ELF-1 (cell line): ENCODE measurements at regions not wholly inside any gene's neighbourhood (a gene's known extent, or its start where the extent isn't known, plus 50 kb on each side); places are given as distances from the start of the nearest gene placed in this dataset.
A peak's percentile ranks its signal among the peaks of the same experiment; 100 is the strongest.

ENCODE experiments used
- DNase-seq: peaks from one replicate; pipeline ENCODE4 v3.0.0-alpha.2; 2016; ENCODE audit warnings: low read depth, low spot score

DNA sequence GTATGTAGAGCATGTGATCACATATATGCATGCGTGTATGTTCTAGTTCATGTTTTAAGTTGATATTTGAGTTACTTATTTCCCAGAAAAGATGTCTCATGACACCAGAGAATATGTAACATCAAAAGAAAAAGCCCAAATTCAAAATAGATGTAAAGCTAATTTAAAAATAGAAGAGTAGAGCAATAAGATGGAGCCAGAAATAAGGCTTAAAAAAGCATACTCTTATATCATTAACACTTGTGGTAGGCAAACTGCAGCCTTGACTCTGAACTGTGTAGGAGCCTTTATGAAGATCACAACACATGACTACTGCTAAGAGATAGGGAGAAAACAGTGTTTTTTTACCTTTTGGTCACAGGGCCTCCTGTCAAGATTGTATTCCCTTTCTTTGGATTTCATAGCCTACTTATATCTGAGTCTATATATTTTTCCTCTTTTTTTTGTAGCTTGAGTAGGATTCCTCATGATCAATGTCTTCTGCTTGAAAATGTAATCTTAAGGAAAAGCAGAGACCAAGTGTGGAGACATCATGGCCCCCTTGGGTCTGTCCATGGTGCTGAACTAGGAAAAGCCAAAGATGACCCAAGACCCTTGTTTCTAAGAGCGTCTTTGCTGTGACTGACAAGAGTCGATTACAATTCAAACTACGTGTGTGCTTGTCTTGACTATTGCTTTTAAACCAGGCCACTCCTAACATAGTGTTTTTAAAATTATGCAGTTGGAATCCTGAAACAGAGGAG, 390.4 kb downstream of the SHISA9 start:
- DNase-seq = peak; percentile 31

DNA sequence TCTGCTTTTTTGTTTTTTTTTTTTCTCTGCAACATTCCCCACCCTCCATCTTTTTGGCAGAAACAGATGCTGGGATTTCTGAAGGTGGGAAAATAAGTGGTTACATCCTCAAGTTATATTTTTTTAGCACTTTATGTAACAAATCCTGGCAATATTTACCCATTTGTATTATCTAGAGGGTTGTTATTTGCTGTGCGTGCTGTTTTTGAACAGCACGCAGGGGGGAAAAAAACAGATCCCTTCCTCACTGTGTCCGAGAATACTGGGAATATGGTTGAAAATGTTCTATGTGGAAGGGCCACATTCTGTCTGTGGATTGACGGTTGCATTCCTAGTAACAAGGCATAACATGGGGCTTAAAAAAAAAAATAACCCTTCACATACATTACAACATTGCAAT, 394.8 kb downstream of the SHISA9 start:
- DNase-seq = no peak

DNA sequence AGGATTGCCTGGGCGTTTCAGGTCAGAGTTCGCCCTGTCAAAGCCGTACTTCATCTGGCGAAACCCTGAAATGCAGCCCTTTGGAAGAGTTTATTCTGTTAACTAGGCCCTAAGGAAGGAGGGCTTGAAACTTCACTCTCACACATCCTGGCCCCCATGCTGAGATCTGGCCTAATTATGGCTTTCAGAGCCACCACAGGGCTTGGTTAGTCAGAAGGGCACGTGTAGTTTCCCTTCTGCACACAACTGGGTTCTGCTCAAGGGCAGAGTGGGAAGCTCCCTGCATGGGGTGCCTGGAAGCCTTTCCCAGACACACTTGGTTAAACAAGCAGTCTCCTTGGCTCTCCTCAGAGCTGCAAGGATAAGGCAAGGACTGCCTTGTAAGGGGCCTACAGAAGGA, 397.3 kb downstream of the SHISA9 start:
- peak; percentile 23 for DNase-seq

DNA sequence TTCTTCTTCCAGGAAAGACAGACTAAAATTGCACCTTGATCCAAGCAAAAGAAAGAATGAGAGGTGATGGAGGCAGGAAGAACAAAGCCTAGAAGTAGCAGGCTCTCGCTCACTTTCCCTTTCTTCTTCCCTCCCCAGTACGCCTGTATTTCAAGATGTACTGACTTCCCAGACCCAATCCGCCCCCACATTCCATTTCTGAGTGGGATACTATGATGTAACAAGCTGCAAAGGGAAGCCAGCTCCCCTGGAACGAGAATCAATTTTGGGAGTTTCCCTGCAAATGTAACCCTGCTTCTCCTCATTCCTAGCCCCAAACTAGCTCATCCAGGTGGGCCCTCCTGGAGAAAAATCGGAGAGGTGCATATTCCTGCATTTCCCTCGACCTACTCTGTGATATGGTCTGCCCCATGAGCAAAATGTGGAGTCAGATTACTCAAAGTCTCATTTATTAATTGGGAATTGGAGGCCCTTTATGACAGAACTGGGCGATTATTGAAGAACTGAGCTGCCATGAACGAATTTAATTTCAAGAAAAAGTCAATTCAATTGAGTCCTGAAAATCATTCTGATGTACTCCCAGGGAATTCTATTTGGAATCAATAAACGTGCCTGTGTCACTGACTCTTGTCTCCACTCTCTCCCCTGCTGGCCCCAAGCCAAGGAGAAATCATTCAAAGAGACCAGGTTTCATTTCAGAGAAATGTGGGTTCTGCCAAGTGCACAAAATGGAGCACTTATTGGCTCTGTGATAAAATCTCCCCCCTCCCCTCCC, 398.9 kb downstream of the SHISA9 start:
- DNase-seq = no peak

- no peak for DNase-seq
Measured at GRCh38 chr16:13305019-13305755, 403.8 kb downstream of the SHISA9 start.

- no peak for DNase-seq
Measured at GRCh38 chr16:13306161-13306995, 405.0 kb downstream of the SHISA9 start.

DNA sequence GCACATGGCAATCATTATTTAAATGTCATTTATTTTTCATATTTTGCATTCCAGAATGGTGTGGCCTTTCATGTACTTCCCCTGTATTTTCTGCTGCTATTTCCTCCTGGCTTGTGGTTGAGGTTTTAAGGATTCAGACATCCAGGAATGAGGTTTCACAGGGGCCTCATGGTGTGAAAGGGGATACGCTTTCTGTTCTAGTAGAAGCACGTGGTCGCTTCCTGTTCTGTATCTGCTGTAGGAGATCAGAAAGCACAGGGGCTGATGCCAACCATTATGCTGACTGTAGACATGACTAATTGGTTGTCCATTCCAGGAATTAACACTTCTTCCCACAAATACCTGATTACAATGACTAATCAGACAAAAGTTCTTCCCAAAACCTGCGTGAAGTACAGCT, 405.9 kb downstream of the SHISA9 start:
- no peak for DNase-seq

DNA sequence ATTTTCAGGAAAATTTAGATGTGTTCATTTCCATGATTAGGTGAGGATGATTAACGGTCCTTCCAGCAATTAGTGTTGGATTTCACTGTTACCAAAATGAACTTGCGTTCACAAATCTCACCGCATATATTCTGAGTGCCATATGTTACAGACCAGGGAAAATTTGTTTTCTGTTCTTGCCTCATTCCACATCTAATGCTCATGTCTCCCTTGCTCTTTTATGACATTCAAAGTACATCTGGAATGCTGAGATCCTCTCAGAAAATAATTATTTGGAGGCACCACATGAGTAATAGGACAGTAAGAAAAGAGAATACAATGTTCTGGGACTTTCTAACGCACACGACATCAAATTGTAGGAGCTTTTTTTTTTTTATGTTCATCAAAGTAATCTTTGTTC, 406.5 kb downstream of the SHISA9 start:
- no peak for DNase-seq

- DNase-seq = no peak
Measured at GRCh38 chr16:13312063-13312462, 410.7 kb downstream of the SHISA9 start.

DNA sequence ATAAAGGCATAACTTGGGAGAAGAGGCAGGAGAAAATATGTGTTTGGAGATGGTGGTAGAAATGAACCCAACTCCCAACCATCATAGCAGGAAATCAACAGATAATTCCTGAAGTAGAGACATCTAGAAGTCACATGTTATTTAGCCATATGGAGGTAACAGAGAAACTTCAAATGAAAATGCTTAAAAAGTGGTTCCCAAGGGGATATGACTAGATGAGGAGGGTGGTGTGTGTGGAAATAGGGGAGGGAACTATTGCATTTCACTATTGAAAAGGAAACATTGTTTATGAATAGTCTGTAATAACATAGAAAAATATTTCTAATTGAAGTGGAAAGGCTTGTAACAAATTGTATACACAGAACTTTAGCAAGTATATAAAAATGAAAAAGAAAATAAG, 412.0 kb downstream of the SHISA9 start:
- DNase-seq = no peak

GRCh38 chr16:13314633-13315032, 413.2 kb downstream of the SHISA9 start:
- DNase-seq = no peak

- no peak for DNase-seq
Measured at GRCh38 chr16:13315642-13316427, 414.4 kb downstream of the SHISA9 start.

GRCh38 chr16:13322336-13322735, 420.9 kb downstream of the SHISA9 start:
- DNase-seq = peak; percentile 78

DNA sequence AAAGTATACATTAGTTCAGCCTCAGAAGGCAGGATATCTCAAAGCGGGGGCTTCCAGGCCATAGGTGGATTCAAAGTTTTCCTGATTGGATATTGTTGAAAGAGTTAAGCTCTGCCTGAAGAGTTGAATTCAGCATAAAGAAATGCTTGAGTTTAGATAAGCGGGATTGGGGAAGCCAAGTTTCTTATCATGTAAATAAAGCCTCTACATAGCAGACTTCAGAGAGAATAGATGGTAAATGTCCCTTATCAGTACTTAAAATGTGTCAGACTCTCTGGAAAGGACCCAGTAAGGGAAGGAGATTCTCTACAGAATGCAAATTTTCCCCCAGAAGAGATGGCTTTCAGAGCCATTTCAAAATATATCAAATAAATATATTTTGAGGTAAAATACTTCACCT, 423.5 kb downstream of the SHISA9 start:
- DNase-seq = no peak

DNA sequence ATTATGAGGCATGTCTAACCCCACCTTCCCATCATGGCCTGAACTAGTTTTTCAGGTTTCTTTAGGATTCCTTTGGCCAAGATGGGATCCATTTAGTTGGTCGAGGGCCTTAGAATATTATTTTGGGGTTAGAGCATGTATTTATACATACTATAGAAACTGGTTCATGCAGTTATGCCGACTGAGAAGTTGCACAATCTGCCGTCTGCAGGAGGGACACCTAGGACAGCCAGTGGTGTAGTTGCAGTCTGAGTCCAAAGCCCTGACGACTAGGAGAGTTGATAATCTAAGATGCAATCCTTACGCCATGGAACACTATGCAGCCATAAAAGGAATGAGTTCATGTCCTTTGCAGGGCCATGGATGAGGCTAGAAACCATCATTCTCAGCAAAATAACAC, 424.0 kb downstream of the SHISA9 start:
- peak; percentile 17 for DNase-seq

- no peak for DNase-seq
Measured at GRCh38 chr16:13331918-13332317, 430.5 kb downstream of the SHISA9 start.

- peak; percentile 55 for DNase-seq
Measured at GRCh38 chr16:13332713-13333255, 431.4 kb downstream of the SHISA9 start.

DNA sequence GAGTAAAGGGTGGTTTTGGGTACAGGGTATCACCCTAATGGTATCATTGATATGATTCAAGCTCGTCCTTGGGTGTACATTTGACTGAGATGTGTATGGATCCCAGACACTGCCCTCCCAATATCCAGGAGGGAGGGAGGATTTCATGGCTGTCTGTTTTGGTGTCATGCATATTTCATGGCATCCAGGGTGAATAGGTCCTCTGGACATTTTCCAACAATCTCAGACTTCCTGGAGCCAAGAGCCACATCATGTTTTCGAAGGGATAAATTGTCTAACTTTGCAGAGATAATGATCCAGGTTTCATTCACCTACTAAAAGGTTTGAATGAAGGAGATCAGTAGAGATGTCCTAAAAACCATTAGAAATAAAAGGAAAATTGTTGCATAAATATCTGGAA, 431.9 kb downstream of the SHISA9 start:
- DNase-seq = no peak

DNA sequence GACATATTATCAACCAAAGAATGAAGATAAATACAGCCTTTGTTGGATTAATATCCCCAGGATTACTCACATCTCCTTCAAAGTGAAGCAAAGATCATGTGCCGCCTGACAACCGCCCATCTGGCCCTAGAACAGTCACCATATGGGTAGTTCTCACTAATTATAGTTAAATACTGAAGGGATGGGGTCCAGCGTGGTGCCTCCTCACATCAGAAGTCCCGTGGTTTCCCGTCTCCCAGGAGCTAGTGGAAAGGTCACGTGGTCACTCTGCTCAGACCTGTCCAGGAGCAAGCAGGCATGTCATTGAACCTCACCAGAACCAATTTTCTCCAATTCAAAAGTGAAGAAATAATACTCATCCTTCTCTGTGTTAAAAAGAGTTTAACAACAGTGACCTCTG, 434.5 kb downstream of the SHISA9 start:
- no peak for DNase-seq

DNA sequence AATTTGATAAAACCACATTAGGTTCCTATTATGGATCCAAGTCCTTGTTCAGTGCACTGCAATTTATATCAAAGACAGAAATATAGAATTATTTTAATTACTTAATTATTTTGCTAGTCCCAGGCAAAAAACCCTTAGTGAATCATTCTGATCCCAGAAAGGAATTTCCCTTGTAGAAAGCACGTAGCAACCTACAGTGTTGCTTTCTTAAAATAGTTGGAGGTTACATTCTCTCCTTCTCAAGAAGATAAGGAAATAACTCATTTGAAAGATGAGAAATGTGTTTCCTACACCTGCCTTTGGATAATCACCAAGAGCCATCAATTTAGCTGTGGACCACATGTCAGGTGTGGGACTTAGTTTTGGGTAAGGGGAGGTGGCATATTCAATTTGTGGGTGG, 434.9 kb downstream of the SHISA9 start:
- no peak for DNase-seq
